ENCODE measurements at regions not wholly inside any gene's neighbourhood (a gene's known extent, or its start where the extent isn't known, plus 50 kb on each side); places are given as distances from the start of the nearest gene placed in this dataset.

- Histone ChIP-seq H3K27me3 (ENCODE audit: insufficient read depth, insufficient read length) (no peaks in the 10 kb centered on the region), H3K4me1 (ENCODE audit: insufficient read depth, insufficient read length) (peaks cover 3% of the 10 kb centered on the region), H3K9me3 (ENCODE audit: insufficient read depth, low read length) (peaks cover 15% of the 10 kb centered on the region), H3K4me3 (ENCODE audit: insufficient read length, low read depth) (no peak overlapping the region), H3K9ac (ENCODE audit: insufficient read length, low read depth) (no peak overlapping the region), H3K36me3 (ENCODE audit: insufficient read depth, insufficient read length, low read length) (no peaks in the 10 kb centered on the region)
- no peak for TF ChIP-seq SUZ12 (IDR thresholded peaks at IDR 0.05; ENCODE audit: extremely low read depth, insufficient read depth, insufficient read length)
- no peak for TF ChIP-seq ZNF274 (IDR thresholded peaks at IDR 0.05; ENCODE audit: low read depth, low read length)
- no peak for TF ChIP-seq YY1 (IDR thresholded peaks at IDR 0.05; ENCODE audit: insufficient read depth, insufficient read length)
- DNase-seq (ENCODE audit: low read depth, low spot score): no peak
Measured at GRCh38 chr9:107850653-107851052, 361.1 kb upstream of the KLF4 start.

- no peak for DNase-seq (ENCODE audit: low read depth, low spot score)
- TF ChIP-seq YY1 (IDR thresholded peaks at IDR 0.05; ENCODE audit: insufficient read depth, insufficient read length) (no peak), SUZ12 (IDR thresholded peaks at IDR 0.05; ENCODE audit: extremely low read depth, insufficient read depth, insufficient read length) (no peak), ZNF274 (IDR thresholded peaks at IDR 0.05; ENCODE audit: low read depth, low read length) (no peak)
Measured at GRCh38 chr9:107847978-107848964, 358.7 kb upstream of the KLF4 start.

GRCh38 chr9:107842530-107842929 is 353.0 kb upstream of the KLF4 start:
- Histone ChIP-seq H3K9ac (ENCODE audit: insufficient read length, low read depth) (no peak overlapping the region), H3K36me3 (ENCODE audit: insufficient read depth, insufficient read length, low read length) (no peaks in the 10 kb centered on the region), H3K4me1 (ENCODE audit: insufficient read depth, insufficient read length) (no peaks in the 10 kb centered on the region), H3K27me3 (ENCODE audit: insufficient read depth, insufficient read length) (no peaks in the 10 kb centered on the region), H3K9me3 (ENCODE audit: insufficient read depth, low read length) (no peaks in the 10 kb centered on the region), H3K4me3 (ENCODE audit: insufficient read length, low read depth) (no peak overlapping the region)
- no peak for TF ChIP-seq YY1 (IDR thresholded peaks at IDR 0.05; ENCODE audit: insufficient read depth, insufficient read length)
- no peak for TF ChIP-seq ZNF274 (IDR thresholded peaks at IDR 0.05; ENCODE audit: low read depth, low read length)
- no peak for TF ChIP-seq SUZ12 (IDR thresholded peaks at IDR 0.05; ENCODE audit: extremely low read depth, insufficient read depth, insufficient read length)
- DNase-seq (ENCODE audit: low read depth, low spot score): no peak

More at GRCh38 chr9:107847978-107848964, 358.7 kb upstream of the KLF4 start:
- H3K9ac ChIP-seq (ENCODE audit: insufficient read length, low read depth): no peak overlapping the region
- H3K27me3 ChIP-seq (ENCODE audit: insufficient read depth, insufficient read length): no peaks in the 10 kb centered on the region
- H3K9me3 ChIP-seq (ENCODE audit: insufficient read depth, low read length): no peaks in the 10 kb centered on the region
- no peaks in the 10 kb centered on the region for H3K36me3 ChIP-seq (ENCODE audit: insufficient read depth, insufficient read length, low read length)
- no peak overlapping the region for H3K4me3 ChIP-seq (ENCODE audit: insufficient read length, low read depth)
- H3K4me1 ChIP-seq (ENCODE audit: insufficient read depth, insufficient read length): no peaks in the 10 kb centered on the region

- no peak for DNase-seq (ENCODE audit: low read depth, low spot score)
- H3K9ac ChIP-seq (ENCODE audit: insufficient read length, low read depth): no peak overlapping the region
- no peak overlapping the region for H3K4me3 ChIP-seq (ENCODE audit: insufficient read length, low read depth)
- H3K27me3 ChIP-seq (ENCODE audit: insufficient read depth, insufficient read length): no peaks in the 10 kb centered on the region
- no peaks in the 10 kb centered on the region for H3K36me3 ChIP-seq (ENCODE audit: insufficient read depth, insufficient read length, low read length)
- H3K4me1 ChIP-seq (ENCODE audit: insufficient read depth, insufficient read length): no peaks in the 10 kb centered on the region
- TF ChIP-seq ZNF274 (IDR thresholded peaks at IDR 0.05; ENCODE audit: low read depth, low read length) (no peak), SUZ12 (IDR thresholded peaks at IDR 0.05; ENCODE audit: extremely low read depth, insufficient read depth, insufficient read length) (no peak), YY1 (IDR thresholded peaks at IDR 0.05; ENCODE audit: insufficient read depth, insufficient read length) (no peak)
- no peaks in the 10 kb centered on the region for H3K9me3 ChIP-seq (ENCODE audit: insufficient read depth, low read length)
Measured at GRCh38 chr9:107841076-107841475, 351.5 kb upstream of the KLF4 start.

GRCh38 chr9:107839371-107839770 is 349.8 kb upstream of the KLF4 start:
- Histone ChIP-seq H3K9ac (ENCODE audit: insufficient read length, low read depth) (no peak overlapping the region), H3K27me3 (ENCODE audit: insufficient read depth, insufficient read length) (no peaks in the 10 kb centered on the region), H3K4me3 (ENCODE audit: insufficient read length, low read depth) (no peak overlapping the region), H3K36me3 (ENCODE audit: insufficient read depth, insufficient read length, low read length) (no peaks in the 10 kb centered on the region), H3K9me3 (ENCODE audit: insufficient read depth, low read length) (no peaks in the 10 kb centered on the region), H3K4me1 (ENCODE audit: insufficient read depth, insufficient read length) (no peaks in the 10 kb centered on the region)
- DNase-seq (ENCODE audit: low read depth, low spot score): no peak
- TF ChIP-seq YY1 (IDR thresholded peaks at IDR 0.05; ENCODE audit: insufficient read depth, insufficient read length) (no peak), ZNF274 (IDR thresholded peaks at IDR 0.05; ENCODE audit: low read depth, low read length) (no peak), SUZ12 (IDR thresholded peaks at IDR 0.05; ENCODE audit: extremely low read depth, insufficient read depth, insufficient read length) (no peak)

GRCh38 chr9:107838766-107839165 is 349.2 kb upstream of the KLF4 start:
- no peak for TF ChIP-seq YY1 (IDR thresholded peaks at IDR 0.05; ENCODE audit: insufficient read depth, insufficient read length)

GRCh38 chr9:107836300-107836699 is 346.7 kb upstream of the KLF4 start:
- H3K9me3 ChIP-seq (ENCODE audit: insufficient read depth, low read length): no peaks in the 10 kb centered on the region
- H3K9ac ChIP-seq (ENCODE audit: insufficient read length, low read depth): no peak overlapping the region
- no peaks in the 10 kb centered on the region for H3K36me3 ChIP-seq (ENCODE audit: insufficient read depth, insufficient read length, low read length)
- no peaks in the 10 kb centered on the region for H3K27me3 ChIP-seq (ENCODE audit: insufficient read depth, insufficient read length)
- H3K4me1 ChIP-seq (ENCODE audit: insufficient read depth, insufficient read length): no peaks in the 10 kb centered on the region
- no peak for TF ChIP-seq YY1 (IDR thresholded peaks at IDR 0.05; ENCODE audit: insufficient read depth, insufficient read length)
- TF ChIP-seq ZNF274 (IDR thresholded peaks at IDR 0.05; ENCODE audit: low read depth, low read length): no peak
- TF ChIP-seq SUZ12 (IDR thresholded peaks at IDR 0.05; ENCODE audit: extremely low read depth, insufficient read depth, insufficient read length): no peak
- no peak for DNase-seq (ENCODE audit: low read depth, low spot score)
- H3K4me3 ChIP-seq (ENCODE audit: insufficient read length, low read depth): no peak overlapping the region

More at GRCh38 chr9:107838766-107839165, 349.2 kb upstream of the KLF4 start:
- no peak overlapping the region for H3K9ac ChIP-seq (ENCODE audit: insufficient read length, low read depth)
- H3K4me3 ChIP-seq (ENCODE audit: insufficient read length, low read depth): no peak overlapping the region
- no peaks in the 10 kb centered on the region for H3K27me3 ChIP-seq (ENCODE audit: insufficient read depth, insufficient read length)
- no peak for DNase-seq (ENCODE audit: low read depth, low spot score)
- H3K9me3 ChIP-seq (ENCODE audit: insufficient read depth, low read length): no peaks in the 10 kb centered on the region
- no peaks in the 10 kb centered on the region for H3K36me3 ChIP-seq (ENCODE audit: insufficient read depth, insufficient read length, low read length)
- H3K4me1 ChIP-seq (ENCODE audit: insufficient read depth, insufficient read length): no peaks in the 10 kb centered on the region

Measured in NT2/D1 (cell line).